Fibroblast of lung (primary cell): ENCODE measurements at regions not wholly inside any gene's neighbourhood (a gene's known extent, or its start where the extent isn't known, plus 50 kb on each side); places are given as distances from the start of the nearest gene placed in this dataset.

Experiments
- DNase-seq, 2 donors: peaks; one replicate each; pipeline versions ENCODE4 v3.0.0 to v3.0.0-alpha.2; 2010; ENCODE audit warnings: low read depth in 2 of 2
- H2AFZ ChIP-seq: 2 replicates; pipeline ENCODE4 v1.5.1; 2012; ENCODE audit warnings: low read length, control low read depth, inconsistent platforms
- H3K27ac ChIP-seq: 2 replicates; pipeline ENCODE4 v1.5.1; 2011; ENCODE audit warnings: low read length, control low read depth; ENCODE audit not compliant: insufficient read depth
- H3K27me3 ChIP-seq: 2 replicates; pipeline ENCODE4 v1.5.1; 2011; ENCODE audit warnings: mild to moderate bottlenecking, low read length; ENCODE audit not compliant: control insufficient read depth, insufficient read depth
- H3K36me3 ChIP-seq: 2 replicates; pipeline ENCODE4 v1.5.1; 2011; ENCODE audit warnings: low read length; ENCODE audit not compliant: control insufficient read depth, insufficient read depth
- H3K4me1 ChIP-seq: 2 replicates; pipeline ENCODE4 v1.5.1; 2011; ENCODE audit warnings: low read length; ENCODE audit not compliant: control insufficient read depth, insufficient read depth; ENCODE audit errors: extremely low read depth
- H3K4me2 ChIP-seq: 2 replicates; pipeline ENCODE4 v1.5.1; 2011; ENCODE audit warnings: low read length, control low read depth; ENCODE audit not compliant: insufficient read depth; ENCODE audit errors: extremely low read depth
- H3K4me3 ChIP-seq, 4 experiments: fragments of 200-600 bp in 1 of 4; sonication (generic) in 1 of 4; replicated peaks in 1 of 4; 2 replicates each; pipeline ENCODE4 v1.5.1; 2011 to 2016; ENCODE audit warnings: low read length in 4 of 4, low read depth in 3 of 4, mild to moderate bottlenecking in 3 of 4, control low read depth in 2 of 4, inconsistent platforms in 1 of 4, mixed read lengths in 1 of 4; ENCODE audit not compliant: insufficient read depth in 1 of 4; ENCODE audit errors: control extremely low read depth in 1 of 4
- H3K79me2 ChIP-seq: 2 replicates; pipeline ENCODE4 v1.5.1; 2012; ENCODE audit warnings: mild to moderate bottlenecking, low read length, inconsistent platforms; ENCODE audit not compliant: control insufficient read depth, insufficient read depth
- H3K9ac ChIP-seq: 2 replicates; pipeline ENCODE4 v1.5.1; 2011; ENCODE audit warnings: mild to moderate bottlenecking, low read length, control low read depth; ENCODE audit not compliant: insufficient read depth
- H3K9me3 ChIP-seq: 2 replicates; pipeline ENCODE4 v1.5.1; 2012; ENCODE audit warnings: low read depth, low read length; ENCODE audit not compliant: control insufficient read depth, insufficient read depth
- H4K20me1 ChIP-seq: 2 replicates; pipeline ENCODE4 v1.5.1; 2011; ENCODE audit warnings: low read length; ENCODE audit not compliant: control insufficient read depth, insufficient read depth; ENCODE audit errors: extremely low read depth
- EZH2 ChIP-seq: IDR thresholded peaks from 2 replicates; pipeline ENCODE4 v1.5.1; 2012; ENCODE audit warnings: low read length, control low read depth, mild to moderate bottlenecking; ENCODE audit errors: missing control alignments
- TF ChIP-seq, protein P1 (sequence below), 2 donors: IDR thresholded peaks in 1 of 2; conservative IDR thresholded peaks in 1 of 2; 1 replicate in 1 of 2; 2 replicates in 1 of 2; pipeline ENCODE4 v1.5.1; 2011 to 2012; ENCODE audit warnings: low read length in 2 of 2, control low read depth in 1 of 2, inconsistent platforms in 1 of 2, low read depth in 1 of 2, mild to moderate bottlenecking in 1 of 2

DNA sequence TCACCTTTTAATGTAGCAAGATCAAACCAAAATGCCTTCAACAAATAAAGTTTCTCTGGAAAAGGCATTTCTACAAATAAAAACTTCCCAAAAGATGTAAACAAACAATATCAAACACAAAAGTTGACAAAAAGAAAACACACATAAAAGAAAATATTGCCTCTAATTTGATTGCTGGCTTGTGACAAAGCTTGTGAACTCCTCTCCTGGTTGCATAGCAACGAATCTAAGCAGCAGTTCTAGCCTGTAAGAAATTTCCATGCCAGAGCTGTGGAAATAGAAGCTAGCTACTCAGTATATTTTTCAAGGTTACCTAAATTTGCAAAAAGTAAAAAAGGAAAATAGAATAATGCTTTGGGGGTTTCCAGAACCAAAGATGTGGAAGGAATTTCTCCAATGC, 173.9 kb upstream of the CDK1 start:
- no peak for TF ChIP-seq EZH2
- TF ChIP-seq, protein P1, sequence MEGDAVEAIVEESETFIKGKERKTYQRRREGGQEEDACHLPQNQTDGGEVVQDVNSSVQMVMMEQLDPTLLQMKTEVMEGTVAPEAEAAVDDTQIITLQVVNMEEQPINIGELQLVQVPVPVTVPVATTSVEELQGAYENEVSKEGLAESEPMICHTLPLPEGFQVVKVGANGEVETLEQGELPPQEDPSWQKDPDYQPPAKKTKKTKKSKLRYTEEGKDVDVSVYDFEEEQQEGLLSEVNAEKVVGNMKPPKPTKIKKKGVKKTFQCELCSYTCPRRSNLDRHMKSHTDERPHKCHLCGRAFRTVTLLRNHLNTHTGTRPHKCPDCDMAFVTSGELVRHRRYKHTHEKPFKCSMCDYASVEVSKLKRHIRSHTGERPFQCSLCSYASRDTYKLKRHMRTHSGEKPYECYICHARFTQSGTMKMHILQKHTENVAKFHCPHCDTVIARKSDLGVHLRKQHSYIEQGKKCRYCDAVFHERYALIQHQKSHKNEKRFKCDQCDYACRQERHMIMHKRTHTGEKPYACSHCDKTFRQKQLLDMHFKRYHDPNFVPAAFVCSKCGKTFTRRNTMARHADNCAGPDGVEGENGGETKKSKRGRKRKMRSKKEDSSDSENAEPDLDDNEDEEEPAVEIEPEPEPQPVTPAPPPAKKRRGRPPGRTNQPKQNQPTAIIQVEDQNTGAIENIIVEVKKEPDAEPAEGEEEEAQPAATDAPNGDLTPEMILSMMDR (conservative IDR thresholded peaks at IDR 0.05 in 1 of 2, IDR thresholded peaks at IDR 0.05 in 1 of 2; ENCODE audit: low read depth in 1 of 2, low read length in 2 of 2): no peak
- peak in 1 of 2 donors; percentile 23 for DNase-seq

DNA sequence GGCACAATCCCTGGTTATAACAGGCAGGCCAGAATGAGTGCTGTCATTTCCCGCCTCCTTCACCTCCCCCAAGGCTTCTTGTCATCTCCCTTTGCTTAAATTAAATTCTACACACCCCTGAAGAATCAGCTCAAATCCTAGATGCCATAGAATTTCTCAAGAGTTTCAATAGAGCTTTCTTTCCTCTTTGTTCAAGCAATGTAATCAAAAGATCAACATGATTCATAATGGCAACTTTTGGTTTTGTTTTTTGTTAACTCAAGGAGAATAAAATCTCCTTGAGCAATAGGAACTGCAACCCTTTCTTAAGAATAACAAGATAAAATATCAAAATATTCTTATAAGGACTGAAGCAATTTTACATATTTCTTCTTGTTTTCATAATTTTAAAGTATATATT, 180.8 kb upstream of the CDK1 start:
- no peaks in the 10 kb centered on the region for H3K79me2 ChIP-seq
- no peak overlapping the region for H3K9ac ChIP-seq
- no peak overlapping the region for H3K4me3 ChIP-seq
- no peak for DNase-seq
- no peaks in the 10 kb centered on the region for H3K36me3 ChIP-seq
- no peak overlapping the region for H3K27ac ChIP-seq
- H3K4me1 ChIP-seq: no peaks in the 10 kb centered on the region
- no peaks in the 10 kb centered on the region for H3K27me3 ChIP-seq
- no peaks in the 10 kb centered on the region for H3K9me3 ChIP-seq
- no peak overlapping the region for H2AFZ ChIP-seq
- H3K4me2 ChIP-seq: no peak overlapping the region
- no peaks in the 10 kb centered on the region for H4K20me1 ChIP-seq
- TF ChIP-seq EZH2: no peak
- TF ChIP-seq, protein P1 (conservative IDR thresholded peaks at IDR 0.05 in 1 of 2, IDR thresholded peaks at IDR 0.05 in 1 of 2; ENCODE audit: low read depth in 1 of 2, low read length in 2 of 2): no peak

More for the DNA sequence above, 173.9 kb upstream of the CDK1 start:
- no peak overlapping the region for H3K4me2 ChIP-seq
- no peaks in the 10 kb centered on the region for H3K36me3 ChIP-seq
- H3K27me3 ChIP-seq: no peaks in the 10 kb centered on the region
- no peak overlapping the region for H3K4me3 ChIP-seq
- H3K79me2 ChIP-seq: no peaks in the 10 kb centered on the region
- H3K9ac ChIP-seq: no peak overlapping the region
- no peak overlapping the region for H3K27ac ChIP-seq
- H4K20me1 ChIP-seq: no peaks in the 10 kb centered on the region
- H3K4me1 ChIP-seq: no peaks in the 10 kb centered on the region
- no peaks in the 10 kb centered on the region for H3K9me3 ChIP-seq
- no peak overlapping the region for H2AFZ ChIP-seq

DNA sequence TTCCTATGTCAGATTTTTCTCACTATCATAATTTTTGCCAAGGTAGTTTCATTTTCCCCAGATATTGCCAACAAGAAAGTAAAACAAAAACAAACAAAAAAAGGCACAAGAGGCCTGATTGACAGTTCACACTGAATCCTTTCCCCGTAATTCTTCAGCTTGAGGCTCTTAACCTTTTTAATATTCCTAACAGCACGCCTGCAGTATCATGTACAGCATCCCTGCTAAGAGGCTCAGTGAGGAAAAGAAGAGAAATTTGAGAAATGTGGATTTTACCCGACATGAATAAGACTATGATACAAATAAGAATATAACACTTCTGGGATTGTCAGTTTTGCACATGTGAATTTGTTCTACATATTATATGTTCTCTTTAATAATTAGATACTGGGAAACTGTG, 182.4 kb upstream of the CDK1 start:
- no peak overlapping the region for H3K27ac ChIP-seq
- DNase-seq: no peak
- TF ChIP-seq EZH2: no peak
- TF ChIP-seq, protein P1 (conservative IDR thresholded peaks at IDR 0.05 in 1 of 2, IDR thresholded peaks at IDR 0.05 in 1 of 2; ENCODE audit: low read depth in 1 of 2, low read length in 2 of 2): no peak

More for the DNA sequence above, 182.4 kb upstream of the CDK1 start:
- no peaks in the 10 kb centered on the region for H3K4me1 ChIP-seq
- no peak overlapping the region for H2AFZ ChIP-seq
- no peak overlapping the region for H3K4me3 ChIP-seq
- H3K9ac ChIP-seq: no peak overlapping the region
- no peaks in the 10 kb centered on the region for H3K27me3 ChIP-seq
- H3K79me2 ChIP-seq: no peaks in the 10 kb centered on the region
- H3K4me2 ChIP-seq: no peak overlapping the region
- H3K36me3 ChIP-seq: no peaks in the 10 kb centered on the region
- H4K20me1 ChIP-seq: no peaks in the 10 kb centered on the region
- no peaks in the 10 kb centered on the region for H3K9me3 ChIP-seq
